GM10248 (cell line): ENCODE measurements at regions not wholly inside any gene's neighbourhood (a gene's known extent, or its start where the extent isn't known, plus 50 kb on each side); places are given as distances from the start of the nearest gene placed in this dataset.
"Not testable (repeated sequence)": the region's sequence is repeated elsewhere in the genome, so short reads cannot be mapped to it uniquely, and the experiment has no call there.

Experiments
- CTCF ChIA-PET: fragments of 300-600 bp; sonication (Branson Sonifier 250); formaldehyde crosslinking; extraction: SDS; loops from one replicate; lab custom pipeline; 2021; ENCODE audit warnings: antibody characterized with exemption; lab: Yijun Ruan, JAX
- POLR2A ChIA-PET: fragments of 350-650 bp; sonication (Branson Sonifier 250); formaldehyde crosslinking; extraction: SDS; loops from one replicate; lab custom pipeline; 2020; ENCODE audit warnings: antibody characterized with exemption; lab: Yijun Ruan, JAX
- DNase-seq: peaks from one replicate; pipeline ENCODE4 v3.0.0; 2012; ENCODE audit errors: extremely low spot score
- TF ChIP-seq, protein P1 (sequence below): IDR thresholded peaks from 2 replicates; pipeline ENCODE4 v1.5.1; 2012; ENCODE audit warnings: mild to moderate bottlenecking, low read depth; ENCODE audit errors: extremely low read depth, missing control alignments, control extremely low read depth

DNA sequence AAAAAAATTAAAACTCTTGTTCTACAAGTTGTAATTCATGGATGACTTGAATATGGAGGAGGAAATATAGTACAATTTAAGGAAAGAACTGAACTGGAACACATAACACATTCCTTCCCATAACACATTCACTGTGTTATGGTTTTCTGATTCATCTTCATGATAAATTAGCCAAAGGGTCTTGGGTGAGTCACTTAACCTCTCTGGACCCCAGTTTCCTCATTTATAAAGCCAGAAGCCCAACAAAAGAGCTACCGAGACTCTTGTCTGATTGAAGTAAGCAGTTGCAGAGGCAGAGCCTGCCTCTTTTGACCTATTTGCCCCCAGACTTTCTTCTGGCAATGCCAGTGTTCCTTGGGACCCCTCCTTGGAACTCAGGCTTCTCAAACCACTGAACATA, 161.9 kb upstream of the KCTD3 start:
- TF ChIP-seq, protein P1, sequence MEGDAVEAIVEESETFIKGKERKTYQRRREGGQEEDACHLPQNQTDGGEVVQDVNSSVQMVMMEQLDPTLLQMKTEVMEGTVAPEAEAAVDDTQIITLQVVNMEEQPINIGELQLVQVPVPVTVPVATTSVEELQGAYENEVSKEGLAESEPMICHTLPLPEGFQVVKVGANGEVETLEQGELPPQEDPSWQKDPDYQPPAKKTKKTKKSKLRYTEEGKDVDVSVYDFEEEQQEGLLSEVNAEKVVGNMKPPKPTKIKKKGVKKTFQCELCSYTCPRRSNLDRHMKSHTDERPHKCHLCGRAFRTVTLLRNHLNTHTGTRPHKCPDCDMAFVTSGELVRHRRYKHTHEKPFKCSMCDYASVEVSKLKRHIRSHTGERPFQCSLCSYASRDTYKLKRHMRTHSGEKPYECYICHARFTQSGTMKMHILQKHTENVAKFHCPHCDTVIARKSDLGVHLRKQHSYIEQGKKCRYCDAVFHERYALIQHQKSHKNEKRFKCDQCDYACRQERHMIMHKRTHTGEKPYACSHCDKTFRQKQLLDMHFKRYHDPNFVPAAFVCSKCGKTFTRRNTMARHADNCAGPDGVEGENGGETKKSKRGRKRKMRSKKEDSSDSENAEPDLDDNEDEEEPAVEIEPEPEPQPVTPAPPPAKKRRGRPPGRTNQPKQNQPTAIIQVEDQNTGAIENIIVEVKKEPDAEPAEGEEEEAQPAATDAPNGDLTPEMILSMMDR = no peak
- DNase-seq = no peak
- POLR2A ChIA-PET = no interaction called here
- CTCF ChIA-PET = no interaction called here

DNA sequence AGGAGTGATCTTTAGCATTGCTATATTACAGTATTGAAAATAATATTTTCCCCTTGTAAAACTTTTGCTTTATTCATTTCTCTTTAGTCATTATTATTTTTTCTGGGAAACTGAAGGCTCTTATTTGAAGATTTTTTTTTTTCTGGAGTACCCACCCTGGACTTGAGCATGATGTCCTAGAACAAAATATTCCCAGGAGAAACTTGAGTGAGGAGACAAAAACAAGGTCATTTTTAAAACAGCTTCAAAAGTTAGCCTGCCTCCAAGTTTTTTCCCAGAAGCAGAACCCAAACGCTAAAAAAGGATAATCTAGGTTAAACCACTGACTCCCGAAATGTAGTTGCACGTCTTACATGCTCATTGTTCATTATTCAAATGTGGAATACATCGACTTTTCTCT, 160.2 kb upstream of the KCTD3 start:
- TF ChIP-seq, protein P1 = no peak
- no peak for DNase-seq
- ChIA-PET POLR2A (interaction anchor here (0.7 kb wide), 1 partner anchor 59 kb away, joined by 3 read pairs; no protein-coding TSS in a partner anchor), CTCF (no interaction called here)

GRCh38 chr1:215407575-215407974, 159.5 kb upstream of the KCTD3 start:
- no peak for DNase-seq
- ChIA-PET CTCF (no interaction called here), POLR2A (no interaction called here)
- TF ChIP-seq, protein P1 = no peak

GRCh38 chr1:215409546-215409945, 157.6 kb upstream of the KCTD3 start:
- POLR2A ChIA-PET, DNase-seq, CTCF ChIA-PET: not testable (repeated sequence)

- CTCF ChIA-PET, DNase-seq, POLR2A ChIA-PET: not testable (repeated sequence)
These were observed 151.6 kb upstream of the KCTD3 start for GRCh38 chr1:215415521-215415920.

DNA sequence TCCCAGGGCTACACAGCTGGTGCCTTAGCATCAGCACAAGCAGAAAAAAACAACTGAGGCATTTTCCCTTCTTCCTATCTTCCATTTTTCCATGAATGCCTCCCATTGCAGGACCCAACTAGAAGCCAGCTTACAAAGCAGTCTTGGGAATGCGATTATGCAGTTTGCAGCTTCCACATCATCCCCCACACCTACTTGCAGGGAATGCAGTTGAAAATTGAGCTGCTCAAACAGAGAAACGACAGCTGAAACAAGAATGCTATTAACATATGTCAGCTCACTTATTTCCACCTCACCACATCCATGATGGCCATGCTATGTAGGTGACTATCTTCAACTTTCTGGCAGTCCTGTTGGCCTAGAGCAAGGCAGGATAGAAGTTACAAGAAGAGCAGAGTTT, 150.6 kb upstream of the KCTD3 start:
- DNase-seq = no peak
- POLR2A ChIA-PET = no interaction called here
- CTCF ChIA-PET = no interaction called here
- TF ChIP-seq, protein P1 = no peak

- TF ChIP-seq, protein P1 = no peak
- ChIA-PET POLR2A (no interaction called here), CTCF (no interaction called here)
- DNase-seq = no peak
These were observed 150.0 kb upstream of the KCTD3 start for GRCh38 chr1:215417122-215417521.

DNA sequence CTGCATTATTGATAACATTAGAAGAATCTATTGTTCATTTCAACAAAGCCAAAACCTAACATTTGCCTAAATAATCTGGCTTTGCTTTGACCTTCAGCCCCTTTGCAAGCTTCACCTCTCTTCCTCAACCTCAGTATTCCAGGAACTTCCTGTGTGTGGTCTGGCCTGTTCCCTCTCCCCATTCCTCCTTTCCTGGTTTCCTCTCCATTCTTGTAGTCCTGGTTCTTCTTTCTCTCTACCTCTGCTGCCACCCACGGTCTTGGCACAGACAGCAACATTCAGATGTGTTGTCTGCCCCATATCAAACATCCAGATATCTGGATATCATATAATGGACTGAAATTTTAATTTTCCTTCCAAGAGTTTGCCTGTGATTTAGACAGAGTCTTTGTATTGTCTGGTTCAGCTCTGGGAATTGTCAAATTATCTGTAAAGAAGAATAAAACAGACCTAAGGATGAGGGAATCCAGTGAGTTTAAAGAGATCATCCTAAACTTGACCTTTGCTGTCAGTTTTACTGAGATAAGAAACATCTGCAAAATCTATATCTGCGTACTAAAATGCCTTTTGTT, 148.1 kb upstream of the KCTD3 start:
- POLR2A ChIA-PET = no interaction called here
- TF ChIP-seq, protein P1 = no peak
- no peak for DNase-seq
- CTCF ChIA-PET = no interaction called here
